ENCODE measurements at regions not wholly inside any gene's neighbourhood (a gene's known extent, or its start where the extent isn't known, plus 50 kb on each side); places are given as distances from the start of the nearest gene placed in this dataset.

DNA sequence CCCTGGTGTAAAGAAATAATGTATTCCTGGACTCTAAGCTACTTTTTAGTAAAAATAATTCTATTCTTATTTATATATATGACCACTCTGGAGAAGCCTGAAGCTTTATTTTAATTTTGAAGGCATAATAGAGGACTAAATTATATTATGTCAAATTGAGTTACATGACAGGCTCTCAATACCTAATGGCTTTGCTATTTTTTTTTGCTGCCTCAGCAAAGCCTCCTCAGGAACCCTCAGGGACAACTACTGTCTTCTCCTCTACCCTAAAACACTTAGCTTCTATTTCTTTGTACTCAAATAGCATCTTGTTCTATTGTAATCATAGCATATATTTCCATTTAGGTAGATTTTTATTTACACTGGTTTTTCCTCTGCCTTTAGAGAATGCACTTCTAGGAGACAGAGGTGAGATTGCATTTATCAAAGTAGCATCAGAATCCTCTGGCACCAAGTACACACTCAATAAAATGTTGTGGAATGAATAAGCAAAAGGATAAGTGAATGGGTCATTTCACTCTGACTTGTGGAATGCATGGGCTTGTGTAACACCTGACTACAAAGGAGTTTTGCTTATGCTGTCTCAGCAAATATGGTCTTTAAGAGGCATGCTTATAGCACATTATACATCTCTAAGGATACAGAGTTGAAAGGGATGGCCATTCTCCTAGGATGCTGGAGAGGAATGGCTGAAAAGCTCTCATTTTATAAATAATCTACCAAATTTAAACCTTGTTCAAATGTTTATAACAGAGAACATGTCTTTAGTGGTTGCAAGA lies 605.2 kb downstream of the KCNJ2 start:
- TF ChIP-seq, protein P1, sequence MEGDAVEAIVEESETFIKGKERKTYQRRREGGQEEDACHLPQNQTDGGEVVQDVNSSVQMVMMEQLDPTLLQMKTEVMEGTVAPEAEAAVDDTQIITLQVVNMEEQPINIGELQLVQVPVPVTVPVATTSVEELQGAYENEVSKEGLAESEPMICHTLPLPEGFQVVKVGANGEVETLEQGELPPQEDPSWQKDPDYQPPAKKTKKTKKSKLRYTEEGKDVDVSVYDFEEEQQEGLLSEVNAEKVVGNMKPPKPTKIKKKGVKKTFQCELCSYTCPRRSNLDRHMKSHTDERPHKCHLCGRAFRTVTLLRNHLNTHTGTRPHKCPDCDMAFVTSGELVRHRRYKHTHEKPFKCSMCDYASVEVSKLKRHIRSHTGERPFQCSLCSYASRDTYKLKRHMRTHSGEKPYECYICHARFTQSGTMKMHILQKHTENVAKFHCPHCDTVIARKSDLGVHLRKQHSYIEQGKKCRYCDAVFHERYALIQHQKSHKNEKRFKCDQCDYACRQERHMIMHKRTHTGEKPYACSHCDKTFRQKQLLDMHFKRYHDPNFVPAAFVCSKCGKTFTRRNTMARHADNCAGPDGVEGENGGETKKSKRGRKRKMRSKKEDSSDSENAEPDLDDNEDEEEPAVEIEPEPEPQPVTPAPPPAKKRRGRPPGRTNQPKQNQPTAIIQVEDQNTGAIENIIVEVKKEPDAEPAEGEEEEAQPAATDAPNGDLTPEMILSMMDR (optimal IDR thresholded peaks at IDR 0.05 in 1 of 3, IDR thresholded peaks at IDR 0.05 in 1 of 3, conservative IDR thresholded peaks at IDR 0.05 in 1 of 3; ENCODE audit: extremely low read depth in 1 of 3, insufficient read depth in 2 of 3, low read length in 3 of 3): no peak
- no peak for TF ChIP-seq EZH2 (IDR thresholded peaks at IDR 0.05; ENCODE audit: low read length)

Data from keratinocyte (primary cell).